NCI-H748 treated with DMSO at 0.1 percent for 48 hours (cell line): ENCODE measurements at regions not wholly inside any gene's neighbourhood (a gene's known extent, or its start where the extent isn't known, plus 50 kb on each side); places are given as distances from the start of the nearest gene placed in this dataset.

ENCODE experiments used
- DNase-seq: peaks from one replicate; lab custom pipeline; 2025; lab: John Stamatoyannopoulos, UW

GRCh38 chr14:97267509-97267908 is 470.3 kb downstream of the VRK1 start:
- DNase-seq: peak; percentile 25

- no peak for DNase-seq
These were observed 470.9 kb downstream of the VRK1 start for GRCh38 chr14:97268097-97268496.

- DNase-seq: no peak
These were observed 473.1 kb downstream of the VRK1 start for GRCh38 chr14:97270308-97270707.

GRCh38 chr14:97271451-97271960 is 474.3 kb downstream of the VRK1 start:
- DNase-seq: no peak

- DNase-seq: no peak
These were observed 476.4 kb downstream of the VRK1 start for GRCh38 chr14:97273540-97273939.

- no peak for DNase-seq
These were observed 477.4 kb downstream of the VRK1 start for GRCh38 chr14:97274626-97275025.

GRCh38 chr14:97275276-97275675 is 478.1 kb downstream of the VRK1 start:
- no peak for DNase-seq

- no peak for DNase-seq
These were observed 479.4 kb downstream of the VRK1 start for GRCh38 chr14:97276573-97276972.

- DNase-seq: no peak
These were observed 480.5 kb downstream of the VRK1 start for GRCh38 chr14:97277711-97278110.

GRCh38 chr14:97280526-97280925 is 483.3 kb downstream of the VRK1 start:
- DNase-seq: no peak

GRCh38 chr14:97281741-97282140 is 484.6 kb downstream of the VRK1 start:
- DNase-seq: no peak

- no peak for DNase-seq
These were observed 485.2 kb downstream of the VRK1 start for GRCh38 chr14:97282210-97283004.

GRCh38 chr14:97283005-97283403 is 485.8 kb downstream of the VRK1 start:
- DNase-seq: no peak

- DNase-seq: no peak
These were observed 486.2 kb downstream of the VRK1 start for GRCh38 chr14:97283426-97283825.

GRCh38 chr14:97283841-97284240 is 486.7 kb downstream of the VRK1 start:
- DNase-seq: no peak

- DNase-seq: no peak
These were observed 490.8 kb downstream of the VRK1 start for GRCh38 chr14:97287956-97288355.

GRCh38 chr14:97290065-97290464 is 492.9 kb downstream of the VRK1 start:
- no peak for DNase-seq

GRCh38 chr14:97290977-97291376 is 493.8 kb downstream of the VRK1 start:
- no peak for DNase-seq

GRCh38 chr14:97293659-97294058 is 496.5 kb downstream of the VRK1 start:
- DNase-seq: no peak

GRCh38 chr14:97295108-97295710 is 498.0 kb downstream of the VRK1 start:
- no peak for DNase-seq

GRCh38 chr14:97296176-97296575 is 499.0 kb downstream of the VRK1 start:
- no peak for DNase-seq

GRCh38 chr14:97297100-97297499 is 499.9 kb downstream of the VRK1 start:
- DNase-seq: no peak

- DNase-seq: no peak
These were observed 501.1 kb downstream of the VRK1 start for GRCh38 chr14:97298331-97298730.

- peak; percentile 63 for DNase-seq
These were observed 501.6 kb downstream of the VRK1 start for GRCh38 chr14:97298736-97299135.
